ENCODE measurements at regions not wholly inside any gene's neighbourhood (a gene's known extent, or its start where the extent isn't known, plus 50 kb on each side); places are given as distances from the start of the nearest gene placed in this dataset.
"Not testable (repeated sequence)": the region's sequence is repeated elsewhere in the genome, so short reads cannot be mapped to it uniquely, and the experiment has no call there.

- TF ChIP-seq MAX (IDR thresholded peaks at IDR 0.05); TCF7L2 (IDR thresholded peaks at IDR 0.05; ENCODE audit: borderline replicate concordance, extremely low read depth, insufficient read depth, insufficient read length); CTCF (IDR thresholded peaks at IDR 0.05 in 2 of 3, conservative IDR thresholded peaks at IDR 0.05 in 1 of 3; ENCODE audit: borderline replicate concordance in 1 of 3, insufficient read depth in 1 of 3, low read depth in 2 of 3, low read length in 2 of 3); POLR2A (IDR thresholded peaks at IDR 0.05; ENCODE audit: borderline replicate concordance, extremely low read depth, insufficient read depth, insufficient read length); CBX3 (IDR thresholded peaks at IDR 0.05; ENCODE audit: low read depth); ZBTB33 (IDR thresholded peaks at IDR 0.05; ENCODE audit: extremely low read depth, insufficient replicate concordance, low read length); REST (IDR thresholded peaks at IDR 0.05; ENCODE audit: low read depth): not testable (repeated sequence)
Measured at GRCh38 chr20:29081712-29082111, 2175.8 kb upstream of the DEFB115 start.

All from HCT116 (cell line).